GM12864 (cell line): ENCODE measurements at regions not wholly inside any gene's neighbourhood (a gene's known extent, or its start where the extent isn't known, plus 50 kb on each side); places are given as distances from the start of the nearest gene placed in this dataset.

Source experiments
- DNase-seq: peaks from one replicate; pipeline ENCODE4 v3.0.0-alpha.2; 2011; ENCODE audit warnings: low read depth
- H3K4me3 ChIP-seq: 2 replicates; pipeline ENCODE4 v1.5.1; 2011; ENCODE audit warnings: mild to moderate bottlenecking, low read depth, low read length, control low read depth
- TF ChIP-seq, protein P1 (sequence below): IDR thresholded peaks from 2 replicates; pipeline ENCODE4 v1.5.1; 2011; ENCODE audit warnings: low read depth, mild to moderate bottlenecking, moderate library complexity, low read length, control low read depth, inconsistent platforms; ENCODE audit errors: missing control alignments

- TF ChIP-seq, protein P1, sequence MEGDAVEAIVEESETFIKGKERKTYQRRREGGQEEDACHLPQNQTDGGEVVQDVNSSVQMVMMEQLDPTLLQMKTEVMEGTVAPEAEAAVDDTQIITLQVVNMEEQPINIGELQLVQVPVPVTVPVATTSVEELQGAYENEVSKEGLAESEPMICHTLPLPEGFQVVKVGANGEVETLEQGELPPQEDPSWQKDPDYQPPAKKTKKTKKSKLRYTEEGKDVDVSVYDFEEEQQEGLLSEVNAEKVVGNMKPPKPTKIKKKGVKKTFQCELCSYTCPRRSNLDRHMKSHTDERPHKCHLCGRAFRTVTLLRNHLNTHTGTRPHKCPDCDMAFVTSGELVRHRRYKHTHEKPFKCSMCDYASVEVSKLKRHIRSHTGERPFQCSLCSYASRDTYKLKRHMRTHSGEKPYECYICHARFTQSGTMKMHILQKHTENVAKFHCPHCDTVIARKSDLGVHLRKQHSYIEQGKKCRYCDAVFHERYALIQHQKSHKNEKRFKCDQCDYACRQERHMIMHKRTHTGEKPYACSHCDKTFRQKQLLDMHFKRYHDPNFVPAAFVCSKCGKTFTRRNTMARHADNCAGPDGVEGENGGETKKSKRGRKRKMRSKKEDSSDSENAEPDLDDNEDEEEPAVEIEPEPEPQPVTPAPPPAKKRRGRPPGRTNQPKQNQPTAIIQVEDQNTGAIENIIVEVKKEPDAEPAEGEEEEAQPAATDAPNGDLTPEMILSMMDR, result no peak
- no peak for DNase-seq
- no peak overlapping the region for H3K4me3 ChIP-seq
Observed at GRCh38 chr14:97390096-97390724, 593.0 kb downstream of the VRK1 start.

- TF ChIP-seq, protein P1, result no peak
- no peak overlapping the region for H3K4me3 ChIP-seq
- DNase-seq, result no peak
Observed at GRCh38 chr14:97393244-97393643, 596.1 kb downstream of the VRK1 start.

- TF ChIP-seq, protein P1, result no peak
- no peak overlapping the region for H3K4me3 ChIP-seq
- no peak for DNase-seq
Observed at GRCh38 chr14:97395068-97395467, 597.9 kb downstream of the VRK1 start.

DNA sequence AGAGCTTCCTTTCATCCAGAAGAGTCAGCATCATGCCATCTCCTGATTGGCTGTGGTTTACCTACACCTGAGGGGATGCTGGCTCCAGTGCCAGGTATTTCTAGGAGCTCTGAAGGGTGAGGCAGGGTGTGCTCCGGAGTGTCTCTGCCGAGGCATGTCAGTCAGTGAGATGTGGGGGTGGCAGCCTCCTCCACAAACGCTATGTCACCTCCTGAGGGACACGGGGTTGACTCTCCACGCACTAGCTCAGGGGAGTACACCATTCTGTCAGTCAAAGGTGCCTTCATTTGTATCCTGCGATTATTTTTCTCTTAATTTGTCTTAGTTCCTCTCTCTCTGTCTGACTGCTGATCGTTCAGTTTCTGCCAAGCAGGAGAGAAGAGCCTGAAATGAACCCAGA lies 604.5 kb downstream of the VRK1 start:
- TF ChIP-seq, protein P1, result no peak
- no peak for DNase-seq
- no peak overlapping the region for H3K4me3 ChIP-seq

GRCh38 chr14:97402279-97402678 lies 605.1 kb downstream of the VRK1 start:
- no peak overlapping the region for H3K4me3 ChIP-seq
- TF ChIP-seq, protein P1, result no peak
- no peak for DNase-seq

DNA sequence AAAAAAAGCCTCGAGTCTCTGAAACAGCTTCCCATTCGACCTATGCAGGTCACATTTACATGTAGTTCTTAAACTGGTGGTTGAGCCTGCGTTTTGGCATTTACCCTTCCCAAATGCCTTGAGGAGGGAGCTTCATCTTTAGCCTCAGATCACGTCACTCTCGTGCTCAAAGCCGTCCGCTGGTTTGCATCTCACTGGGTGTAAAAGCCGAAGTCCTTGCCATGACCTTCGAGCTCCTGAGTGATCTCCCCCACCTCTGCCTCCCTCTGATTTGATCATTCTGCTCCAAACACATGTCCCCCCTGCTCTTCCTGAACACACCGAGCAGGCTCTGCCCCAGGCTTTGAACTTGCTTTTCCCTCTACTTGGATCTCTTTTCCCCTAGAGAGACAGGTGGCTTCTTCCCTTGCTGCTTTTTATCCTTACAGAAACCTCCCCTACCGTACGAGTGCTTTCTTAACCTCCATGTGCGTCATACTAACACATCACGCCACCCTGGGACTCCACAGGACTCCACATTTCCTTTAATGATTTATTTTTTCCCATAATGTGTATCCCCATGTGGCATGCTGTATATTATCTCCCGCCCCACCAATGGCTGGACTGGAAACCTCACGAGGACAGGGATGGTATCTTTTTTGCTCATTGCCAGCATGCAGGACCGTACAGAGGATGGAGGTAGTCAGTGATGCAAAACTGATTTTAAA lies 610.7 kb downstream of the VRK1 start:
- H3K4me3 ChIP-seq, result no peak overlapping the region
- TF ChIP-seq, protein P1, result no peak
- no peak for DNase-seq

DNA sequence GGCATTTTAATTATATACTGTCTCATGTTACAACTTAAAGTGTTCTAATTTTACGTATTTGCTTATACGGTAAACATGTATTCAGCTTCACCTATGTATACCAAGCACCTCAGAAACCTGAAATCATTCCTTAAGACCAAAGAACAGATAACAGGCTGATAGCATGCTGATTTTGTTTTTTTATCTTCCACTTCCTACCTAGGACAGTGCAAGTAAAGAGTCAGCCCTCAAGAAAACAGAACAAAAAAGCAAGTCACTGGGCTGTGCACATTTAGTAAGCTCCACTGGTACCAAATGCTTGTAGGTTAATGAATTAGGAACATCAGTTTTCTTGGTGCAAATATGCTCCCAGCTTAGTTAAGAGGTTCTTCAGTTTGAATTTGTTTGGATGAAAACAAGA lies 611.3 kb downstream of the VRK1 start:
- TF ChIP-seq, protein P1, result no peak
- DNase-seq, result no peak
- H3K4me3 ChIP-seq, result no peak overlapping the region
